ENCODE measurements at regions not wholly inside any gene's neighbourhood (a gene's known extent, or its start where the extent isn't known, plus 50 kb on each side); places are given as distances from the start of the nearest gene placed in this dataset.

- TF ChIP-seq REST (IDR thresholded peaks at IDR 0.05; ENCODE audit: low read depth, low read length) = no peak
Measured at GRCh38 chr1:234855851-234856250, 245.9 kb upstream of the IRF2BP2 start (continued).

GRCh38 chr1:234854645-234855039 lies 244.7 kb upstream of the IRF2BP2 start:
- no peak overlapping the region for H3K27ac ChIP-seq (ENCODE audit: low read depth in 2 of 2, low read length in 1 of 2)

GRCh38 chr1:234853906-234854644 lies 244.1 kb upstream of the IRF2BP2 start:
- Histone ChIP-seq H3K9me3 (no peaks in the 10 kb centered on the region), H4K20me1 (ENCODE audit: insufficient read depth) (no peaks in the 10 kb centered on the region), H3K36me3 (replicated peaks in 1 of 2; ENCODE audit: control insufficient read depth in 1 of 2, insufficient read depth in 2 of 2, low read length in 1 of 2) (no peaks in the 10 kb centered on the region), H3F3A (replicated peaks; ENCODE audit: insufficient read depth) (peaks cover 25% of the 10 kb centered on the region), H3K9me2 (no peaks in the 10 kb centered on the region), H2AFZ (ENCODE audit: low read depth) (no peak overlapping the region), H3K79me2 (ENCODE audit: insufficient read depth) (no peaks in the 10 kb centered on the region), H3K27ac (ENCODE audit: low read depth in 2 of 2, low read length in 1 of 2) (no peak overlapping the region), H3K4me2 (no peak overlapping the region), H3K4me3 (ENCODE audit: low read depth in 2 of 2, low read length in 1 of 2) (no peak overlapping the region), H3K27me3 (ENCODE audit: insufficient read depth) (no peaks in the 10 kb centered on the region), H3K9ac (no peak overlapping the region), H3K4me1 (ENCODE audit: control insufficient read depth in 1 of 2, insufficient read depth in 2 of 2, low read depth in 1 of 2, low read length in 1 of 2) (peaks cover 8 to 19% of the 10 kb centered on the region in 2 experiments; a peak in 2 of 4 replicates)
- ChIA-PET POLR2A (no interaction called here), CTCF (no interaction called here)
- TF ChIP-seq EZH2phosphoT487 (IDR thresholded peaks at IDR 0.05; ENCODE audit: borderline replicate concordance, low read depth) = no peak
- TF ChIP-seq, protein P1, sequence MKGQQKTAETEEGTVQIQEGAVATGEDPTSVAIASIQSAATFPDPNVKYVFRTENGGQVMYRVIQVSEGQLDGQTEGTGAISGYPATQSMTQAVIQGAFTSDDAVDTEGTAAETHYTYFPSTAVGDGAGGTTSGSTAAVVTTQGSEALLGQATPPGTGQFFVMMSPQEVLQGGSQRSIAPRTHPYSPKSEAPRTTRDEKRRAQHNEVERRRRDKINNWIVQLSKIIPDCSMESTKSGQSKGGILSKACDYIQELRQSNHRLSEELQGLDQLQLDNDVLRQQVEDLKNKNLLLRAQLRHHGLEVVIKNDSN (IDR thresholded peaks at IDR 0.05; ENCODE audit: borderline replicate concordance, low read depth) = no peak
- no peak for TF ChIP-seq TCF12 (IDR thresholded peaks at IDR 0.05)
- TF ChIP-seq, protein P2, sequence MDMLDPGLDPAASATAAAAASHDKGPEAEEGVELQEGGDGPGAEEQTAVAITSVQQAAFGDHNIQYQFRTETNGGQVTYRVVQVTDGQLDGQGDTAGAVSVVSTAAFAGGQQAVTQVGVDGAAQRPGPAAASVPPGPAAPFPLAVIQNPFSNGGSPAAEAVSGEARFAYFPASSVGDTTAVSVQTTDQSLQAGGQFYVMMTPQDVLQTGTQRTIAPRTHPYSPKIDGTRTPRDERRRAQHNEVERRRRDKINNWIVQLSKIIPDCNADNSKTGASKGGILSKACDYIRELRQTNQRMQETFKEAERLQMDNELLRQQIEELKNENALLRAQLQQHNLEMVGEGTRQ (IDR thresholded peaks at IDR 0.05; ENCODE audit: borderline replicate concordance, low read depth, low read length) = no peak
- TF ChIP-seq FOXM1 (IDR thresholded peaks at IDR 0.05; ENCODE audit: low read depth) = no peak
- no peak for TF ChIP-seq RCOR1 (IDR thresholded peaks at IDR 0.05; ENCODE audit: low read length)
- WGBS (ENCODE audit: low lambda C conversion rate) = 94% methylated on average over 5 of the region's 6 CpGs
- DNase-seq = no peak

More at GRCh38 chr1:234854645-234855039, 244.7 kb upstream of the IRF2BP2 start:
- Histone ChIP-seq H3K4me2 (no peak overlapping the region), H3K9ac (no peak overlapping the region), H3K79me2 (ENCODE audit: insufficient read depth) (no peaks in the 10 kb centered on the region), H4K20me1 (ENCODE audit: insufficient read depth) (no peaks in the 10 kb centered on the region), H3K4me3 (ENCODE audit: low read depth in 2 of 2, low read length in 1 of 2) (no peak overlapping the region), H2AFZ (ENCODE audit: low read depth) (no peak overlapping the region), H3K27me3 (ENCODE audit: insufficient read depth) (no peaks in the 10 kb centered on the region), H3K36me3 (replicated peaks in 1 of 2; ENCODE audit: control insufficient read depth in 1 of 2, insufficient read depth in 2 of 2, low read length in 1 of 2) (no peaks in the 10 kb centered on the region), H3K9me2 (no peaks in the 10 kb centered on the region), H3F3A (replicated peaks; ENCODE audit: insufficient read depth) (peaks cover 19% of the 10 kb centered on the region), H3K4me1 (ENCODE audit: control insufficient read depth in 1 of 2, insufficient read depth in 2 of 2, low read depth in 1 of 2, low read length in 1 of 2) (peaks cover 8 to 13% of the 10 kb centered on the region in 2 experiments; a peak in 2 of 4 replicates), H3K9me3 (no peaks in the 10 kb centered on the region)
- no peak for DNase-seq
- no peak for TF ChIP-seq NRF1 (IDR thresholded peaks at IDR 0.05; ENCODE audit: low read depth, low read length)
- TF ChIP-seq SMC3 (IDR thresholded peaks at IDR 0.05; ENCODE audit: low read depth, low read length) = no peak
- TF ChIP-seq, protein P3, sequence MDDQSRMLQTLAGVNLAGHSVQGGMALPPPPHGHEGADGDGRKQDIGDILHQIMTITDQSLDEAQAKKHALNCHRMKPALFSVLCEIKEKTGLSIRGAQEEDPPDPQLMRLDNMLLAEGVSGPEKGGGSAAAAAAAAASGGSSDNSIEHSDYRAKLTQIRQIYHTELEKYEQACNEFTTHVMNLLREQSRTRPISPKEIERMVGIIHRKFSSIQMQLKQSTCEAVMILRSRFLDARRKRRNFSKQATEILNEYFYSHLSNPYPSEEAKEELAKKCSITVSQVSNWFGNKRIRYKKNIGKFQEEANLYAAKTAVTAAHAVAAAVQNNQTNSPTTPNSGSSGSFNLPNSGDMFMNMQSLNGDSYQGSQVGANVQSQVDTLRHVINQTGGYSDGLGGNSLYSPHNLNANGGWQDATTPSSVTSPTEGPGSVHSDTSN (IDR thresholded peaks at IDR 0.05) = no peak
- no peak for TF ChIP-seq SIN3A (IDR thresholded peaks at IDR 0.05; ENCODE audit: borderline replicate concordance, low read depth, low read length)
- TF ChIP-seq, protein P2 (IDR thresholded peaks at IDR 0.05; ENCODE audit: borderline replicate concordance, low read depth, low read length) = no peak
- TF ChIP-seq EP300 (IDR thresholded peaks at IDR 0.05; ENCODE audit: borderline replicate concordance in 1 of 2, low read depth in 1 of 2, low read length in 1 of 2) = no peak
- no peak for TF ChIP-seq RXRA (IDR thresholded peaks at IDR 0.05; ENCODE audit: borderline replicate concordance, low read depth)
- TF ChIP-seq ELF1 (IDR thresholded peaks at IDR 0.05) = no peak
- ChIA-PET CTCF (no interaction called here), POLR2A (no interaction called here)
- WGBS (ENCODE audit: low lambda C conversion rate) = 67% methylated on average over 1 of the region's 1 CpG

All from SK-N-SH (cell line).